Uterus (tissue), 3 donors: ENCODE measurements at regions not wholly inside any gene's neighbourhood (a gene's known extent, or its start where the extent isn't known, plus 50 kb on each side); places are given as distances from the start of the nearest gene placed in this dataset.

Experiments
- DNase-seq, 2 donors: peaks; one replicate each; pipeline ENCODE4 v3.0.0-alpha.2; 2019 to 2020
- H3K27ac ChIP-seq, 2 donors: fragments of 200-600 bp; sonication (generic); 1 replicate in 1 of 2; 2 replicates in 1 of 2; pipeline ENCODE4 v1.5.1; 2016 to 2018
- H3K27me3 ChIP-seq, 2 donors: fragments of 200-600 bp; sonication (generic); one replicate each; pipeline ENCODE4 v1.5.1; 2018 to 2019; ENCODE audit warnings: control low read depth in 1 of 2
- H3K36me3 ChIP-seq, 2 donors: fragments of 200-600 bp; sonication (generic); one replicate each; pipeline ENCODE4 v1.5.1; 2019; ENCODE audit warnings: control low read depth in 1 of 2
- H3K4me1 ChIP-seq, 2 donors: fragments of 200-600 bp; sonication (generic); one replicate each; pipeline ENCODE4 v1.5.1; 2018 to 2019; ENCODE audit warnings: control low read depth in 1 of 2
- H3K4me3 ChIP-seq, 2 donors: fragments of 200-600 bp; sonication (generic); 1 replicate in 1 of 2; 2 replicates in 1 of 2; pipeline ENCODE4 v1.5.1; 2018 to 2019; ENCODE audit warnings: mild to moderate bottlenecking in 1 of 2
- H3K9me3 ChIP-seq, 2 donors: fragments of 200-600 bp; sonication (generic); one replicate each; pipeline ENCODE4 v1.5.1; 2019; ENCODE audit warnings: control low read depth in 1 of 2
- CTCF ChIP-seq, 4 experiments: fragments of 200-600 bp in 2 of 4; fragments of 450-650 bp in 2 of 4; sonication (generic) in 2 of 4; IDR thresholded peaks; one replicate each; pipeline ENCODE4 v1.5.1; 2016 to 2019; ENCODE audit warnings: antibody characterized with exemption in 4 of 4, mild to moderate bottlenecking in 2 of 4, moderate library complexity in 1 of 4
- POLR2A ChIP-seq, 2 donors: fragments of 450-650 bp; IDR thresholded peaks; one replicate each; pipeline ENCODE4 v1.6.1; 2016; ENCODE audit warnings: antibody characterized with exemption in 2 of 2, mild to moderate bottlenecking in 1 of 2, moderate library complexity in 1 of 2
- intact Hi-C: fragments of 100-400 bp; cut with DNase I; formaldehyde crosslinking; loops from one replicate; pipeline ENCODE4 v1.15.1; 2023; ENCODE audit warnings: low total_unique reads
- donor health status: DM: yes; HTN: yes; CAD: no.

- H3K9me3 ChIP-seq, result no peaks in the 10 kb centered on the region
- TF ChIP-seq POLR2A (IDR thresholded peaks at IDR 0.05) (no peak), CTCF (IDR thresholded peaks at IDR 0.05) (no peak)
- peak overlapping the region in 1 of 2 donors; percentile 98 for H3K27ac ChIP-seq
- H3K4me1 ChIP-seq, result peaks cover 0 to 5% of the 10 kb centered on the region in 2 donors
- intact Hi-C loops, result loop anchor here (5.0 kb wide), 3 partner anchors 84 to 509 kb away; partner anchors contain the start of gene HOXD8
- H3K36me3 ChIP-seq, result no peaks in the 10 kb centered on the region
- H3K4me3 ChIP-seq, result peak overlapping the region in 1 of 2 donors; percentile 90
- H3K27me3 ChIP-seq, result no peaks in the 10 kb centered on the region
- DNase-seq, result no peak
Measured at GRCh38 chr2:176636401-176636800, 367.2 kb downstream of the MTX2 start.

GRCh38 chr2:176637142-176637485 lies 367.9 kb downstream of the MTX2 start:
- Histone ChIP-seq H3K27ac (peak overlapping the region; percentile 95 to 98), H3K4me1 (peaks cover 0 to 5% of the 10 kb centered on the region in 2 donors), H3K9me3 (no peaks in the 10 kb centered on the region), H3K36me3 (no peaks in the 10 kb centered on the region), H3K4me3 (peak overlapping the region; percentile 70 to 90), H3K27me3 (no peaks in the 10 kb centered on the region)
- intact Hi-C loops, result loop anchor here (5.0 kb wide), 3 partner anchors 85 to 510 kb away; partner anchors contain the start of gene HOXD8
- DNase-seq, result no peak
- TF ChIP-seq POLR2A (IDR thresholded peaks at IDR 0.05), result no peak
- no peak for TF ChIP-seq CTCF (IDR thresholded peaks at IDR 0.05)

GRCh38 chr2:176637486-176638166 lies 368.4 kb downstream of the MTX2 start:
- intact Hi-C loops, result loop anchor here (5.0 kb wide), 3 partner anchors 85 to 510 kb away; partner anchors contain the start of gene HOXD8
- H3K27me3 ChIP-seq, result no peaks in the 10 kb centered on the region
- TF ChIP-seq CTCF (IDR thresholded peaks at IDR 0.05) (peak in 1 of 4 experiments; percentile 26), POLR2A (IDR thresholded peaks at IDR 0.05) (peak in 1 of 2 donors; percentile 31)

GRCh38 chr2:176638167-176639015 lies 369.1 kb downstream of the MTX2 start:
- Histone ChIP-seq H3K27ac (peak overlapping the region; percentile 95 to 98), H3K9me3 (no peaks in the 10 kb centered on the region), H3K4me3 (peak overlapping the region; percentile 70 to 90), H3K36me3 (no peaks in the 10 kb centered on the region), H3K27me3 (no peaks in the 10 kb centered on the region), H3K4me1 (peaks cover 0 to 5% of the 10 kb centered on the region in 2 donors)
- peak; percentile 77 to 83 for DNase-seq
- intact Hi-C loops, result loop anchor here (5.0 kb wide), 3 partner anchors 86 to 511 kb away; partner anchors contain the start of gene HOXD8
- no peak for TF ChIP-seq POLR2A (IDR thresholded peaks at IDR 0.05)
- peak; percentile 63 to 87 (median 78) for TF ChIP-seq CTCF (IDR thresholded peaks at IDR 0.05)

More at GRCh38 chr2:176637486-176638166, 368.4 kb downstream of the MTX2 start:
- H3K4me3 ChIP-seq, result peak overlapping the region; percentile 70 to 90
- peaks cover 0 to 5% of the 10 kb centered on the region in 2 donors for H3K4me1 ChIP-seq
- H3K36me3 ChIP-seq, result no peaks in the 10 kb centered on the region
- peak; percentile 79 to 86 for DNase-seq
- no peaks in the 10 kb centered on the region for H3K9me3 ChIP-seq
- H3K27ac ChIP-seq, result peak overlapping the region; percentile 95 to 98
